Right lobe of liver (tissue), 4 donors: ENCODE measurements at regions not wholly inside any gene's neighbourhood (a gene's known extent, or its start where the extent isn't known, plus 50 kb on each side); places are given as distances from the start of the nearest gene placed in this dataset.

Experiments used
- POLR2A ChIP-seq: fragments of 450-650 bp; IDR thresholded peaks from one replicate; pipeline ENCODE4 v1.6.1; 2017; ENCODE audit warnings: antibody characterized with exemption, mild to moderate bottlenecking
- TF ChIP-seq, protein P1 (sequence below), 4 donors: fragments of 200-600 bp in 3 of 4; fragments of 450-650 bp in 1 of 4; IDR thresholded peaks; one replicate each; pipeline versions ENCODE4 v1.5.1 to v1.8.0; 2016 to 2022; ENCODE audit warnings: antibody characterized with exemption in 4 of 4, mild to moderate bottlenecking in 2 of 4
- donor health status: DM: no; HTN: no; CAD: no.
- donor health status: DM: no; HTN: no; CAD: no.
- donor health status: DM: no; HTN: yes; CAD: no.

- TF ChIP-seq, protein P1, sequence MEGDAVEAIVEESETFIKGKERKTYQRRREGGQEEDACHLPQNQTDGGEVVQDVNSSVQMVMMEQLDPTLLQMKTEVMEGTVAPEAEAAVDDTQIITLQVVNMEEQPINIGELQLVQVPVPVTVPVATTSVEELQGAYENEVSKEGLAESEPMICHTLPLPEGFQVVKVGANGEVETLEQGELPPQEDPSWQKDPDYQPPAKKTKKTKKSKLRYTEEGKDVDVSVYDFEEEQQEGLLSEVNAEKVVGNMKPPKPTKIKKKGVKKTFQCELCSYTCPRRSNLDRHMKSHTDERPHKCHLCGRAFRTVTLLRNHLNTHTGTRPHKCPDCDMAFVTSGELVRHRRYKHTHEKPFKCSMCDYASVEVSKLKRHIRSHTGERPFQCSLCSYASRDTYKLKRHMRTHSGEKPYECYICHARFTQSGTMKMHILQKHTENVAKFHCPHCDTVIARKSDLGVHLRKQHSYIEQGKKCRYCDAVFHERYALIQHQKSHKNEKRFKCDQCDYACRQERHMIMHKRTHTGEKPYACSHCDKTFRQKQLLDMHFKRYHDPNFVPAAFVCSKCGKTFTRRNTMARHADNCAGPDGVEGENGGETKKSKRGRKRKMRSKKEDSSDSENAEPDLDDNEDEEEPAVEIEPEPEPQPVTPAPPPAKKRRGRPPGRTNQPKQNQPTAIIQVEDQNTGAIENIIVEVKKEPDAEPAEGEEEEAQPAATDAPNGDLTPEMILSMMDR (IDR thresholded peaks at IDR 0.05) = no peak
- TF ChIP-seq POLR2A = no peak
Observed at GRCh38 chr16:47986031-47986430, 169.8 kb downstream of the ABCC12 start.
